Mammary epithelial cell (primary cell): ENCODE measurements at regions not wholly inside any gene's neighbourhood (a gene's known extent, or its start where the extent isn't known, plus 50 kb on each side); places are given as distances from the start of the nearest gene placed in this dataset.

Source experiments
- CTCF ChIP-seq, 2 donors: IDR thresholded peaks in 1 of 2; conservative IDR thresholded peaks in 1 of 2; 2 replicates each; pipeline ENCODE4 v1.5.1; 2011 to 2012; ENCODE audit warnings: inconsistent platforms in 2 of 2, low read length in 2 of 2, mild to moderate bottlenecking in 2 of 2, control low read depth in 1 of 2, low read depth in 1 of 2; ENCODE audit not compliant: insufficient read depth in 1 of 2; ENCODE audit errors: extremely low read depth in 1 of 2
- EZH2 ChIP-seq: IDR thresholded peaks from 2 replicates; pipeline ENCODE4 v1.6.1; 2012; ENCODE audit warnings: low read length, inconsistent platforms, borderline replicate concordance

DNA sequence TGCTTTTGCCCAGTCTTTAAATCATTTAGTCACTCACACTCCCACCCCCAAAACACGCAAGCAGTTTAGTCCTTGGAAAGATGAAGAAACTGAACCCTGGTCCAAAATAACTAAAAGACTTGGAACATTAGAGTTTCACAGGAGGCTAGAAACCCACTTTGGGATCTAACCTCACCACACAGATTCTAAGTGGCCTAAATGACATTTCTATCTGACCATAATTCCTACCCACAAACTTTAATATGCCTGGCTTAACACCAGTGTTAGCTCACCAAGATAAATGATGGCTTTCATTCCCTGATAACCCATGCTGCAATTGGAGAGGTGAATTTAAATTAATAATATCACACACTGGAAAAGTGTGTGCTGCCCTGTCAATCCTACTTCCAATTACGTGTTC lies 295.3 kb upstream of the UBE2E2 start:
- TF ChIP-seq EZH2 = no peak
- TF ChIP-seq CTCF (conservative IDR thresholded peaks at IDR 0.05 in 1 of 2, IDR thresholded peaks at IDR 0.05 in 1 of 2; ENCODE audit: extremely low read depth in 1 of 2, insufficient read depth in 1 of 2, low read depth in 1 of 2, low read length in 2 of 2) = no peak
